ENCODE measurements at regions not wholly inside any gene's neighbourhood (a gene's known extent, or its start where the extent isn't known, plus 50 kb on each side); places are given as distances from the start of the nearest gene placed in this dataset.
"Not testable (repeated sequence)": the region's sequence is repeated elsewhere in the genome, so short reads cannot be mapped to it uniquely, and the experiment has no call there.

- not testable (repeated sequence) for TF ChIP-seq POLR2A (IDR thresholded peaks at IDR 0.05)
- TF ChIP-seq, protein P1, sequence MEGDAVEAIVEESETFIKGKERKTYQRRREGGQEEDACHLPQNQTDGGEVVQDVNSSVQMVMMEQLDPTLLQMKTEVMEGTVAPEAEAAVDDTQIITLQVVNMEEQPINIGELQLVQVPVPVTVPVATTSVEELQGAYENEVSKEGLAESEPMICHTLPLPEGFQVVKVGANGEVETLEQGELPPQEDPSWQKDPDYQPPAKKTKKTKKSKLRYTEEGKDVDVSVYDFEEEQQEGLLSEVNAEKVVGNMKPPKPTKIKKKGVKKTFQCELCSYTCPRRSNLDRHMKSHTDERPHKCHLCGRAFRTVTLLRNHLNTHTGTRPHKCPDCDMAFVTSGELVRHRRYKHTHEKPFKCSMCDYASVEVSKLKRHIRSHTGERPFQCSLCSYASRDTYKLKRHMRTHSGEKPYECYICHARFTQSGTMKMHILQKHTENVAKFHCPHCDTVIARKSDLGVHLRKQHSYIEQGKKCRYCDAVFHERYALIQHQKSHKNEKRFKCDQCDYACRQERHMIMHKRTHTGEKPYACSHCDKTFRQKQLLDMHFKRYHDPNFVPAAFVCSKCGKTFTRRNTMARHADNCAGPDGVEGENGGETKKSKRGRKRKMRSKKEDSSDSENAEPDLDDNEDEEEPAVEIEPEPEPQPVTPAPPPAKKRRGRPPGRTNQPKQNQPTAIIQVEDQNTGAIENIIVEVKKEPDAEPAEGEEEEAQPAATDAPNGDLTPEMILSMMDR (IDR thresholded peaks at IDR 0.05) = not testable (repeated sequence)
Observed at GRCh38 chr2:111307302-111307701, 186.6 kb downstream of the BCL2L11 start.

All from gastroesophageal sphincter (tissue), 3 donors.